ENCODE measurements at regions not wholly inside any gene's neighbourhood (a gene's known extent, or its start where the extent isn't known, plus 50 kb on each side); places are given as distances from the start of the nearest gene placed in this dataset.

GRCh38 chr14:104290756-104291122 is 152.4 kb downstream of the KIF26A start:
- TF ChIP-seq POLR2A (IDR thresholded peaks at IDR 0.05) (no peak), CTCF (IDR thresholded peaks at IDR 0.05) (no peak)
